ENCODE measurements at regions not wholly inside any gene's neighbourhood (a gene's known extent, or its start where the extent isn't known, plus 50 kb on each side); places are given as distances from the start of the nearest gene placed in this dataset.

DNA sequence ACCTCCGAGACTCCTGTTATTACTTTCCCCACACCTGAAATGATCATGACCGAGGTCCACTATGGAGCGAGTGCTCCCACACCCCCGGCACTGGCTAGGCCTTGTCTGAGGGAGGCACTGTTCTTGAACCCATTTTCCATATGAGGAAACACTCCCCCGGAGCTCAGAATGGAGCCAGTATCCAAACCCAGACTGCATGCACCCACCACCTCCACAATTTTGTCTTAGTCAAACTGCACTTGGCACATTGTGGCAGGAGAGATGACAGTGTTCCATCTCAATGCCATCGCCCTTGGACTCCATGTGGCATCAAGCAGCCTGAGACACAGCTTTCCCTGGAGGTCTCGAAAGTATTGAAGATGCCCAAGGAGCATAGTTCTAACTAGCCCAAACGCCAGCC, 154.1 kb downstream of the NUP210 start:
- H3K4me3 Mint-ChIP-seq = no peak overlapping the region
- peaks cover 6 to 7% (median 7%) of the 10 kb centered on the region in 3 donors for H3K4me1 Mint-ChIP-seq
- peak overlapping the region in 1 of 3 donors; percentile 55 for H3K27ac Mint-ChIP-seq
- peaks cover 0 to 2% (median 0%) of the 10 kb centered on the region in 3 donors for H3K9me3 Mint-ChIP-seq
- H3K27me3 Mint-ChIP-seq = peaks cover 25% of the 10 kb centered on the region
- peaks cover 2% of the 10 kb centered on the region for H3K36me3 Mint-ChIP-seq

DNA sequence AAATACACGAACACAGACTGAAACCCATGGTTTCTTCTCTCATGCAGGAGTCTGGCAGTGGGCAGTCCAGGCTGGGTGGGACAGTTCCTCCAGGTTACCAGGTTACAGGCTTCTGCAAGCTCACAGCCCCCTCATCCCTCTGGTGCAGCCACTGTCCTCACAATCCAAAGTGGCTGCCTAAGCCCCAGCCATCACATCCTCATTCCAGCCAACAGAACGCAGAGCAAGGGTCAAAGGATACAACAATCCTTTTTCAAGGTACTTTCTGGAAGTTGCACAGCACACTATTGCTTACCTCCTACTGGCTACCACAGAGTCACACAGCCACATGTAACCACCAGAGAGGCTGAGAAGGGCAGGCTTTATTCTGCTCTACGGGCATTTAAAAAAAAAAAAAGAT, 154.6 kb downstream of the NUP210 start:
- Mint-ChIP-seq H3K36me3 (peaks cover 2% of the 10 kb centered on the region), H3K27me3 (peaks cover 23% of the 10 kb centered on the region), H3K9me3 (peaks cover 0 to 2% (median 0%) of the 10 kb centered on the region in 3 donors)

DNA sequence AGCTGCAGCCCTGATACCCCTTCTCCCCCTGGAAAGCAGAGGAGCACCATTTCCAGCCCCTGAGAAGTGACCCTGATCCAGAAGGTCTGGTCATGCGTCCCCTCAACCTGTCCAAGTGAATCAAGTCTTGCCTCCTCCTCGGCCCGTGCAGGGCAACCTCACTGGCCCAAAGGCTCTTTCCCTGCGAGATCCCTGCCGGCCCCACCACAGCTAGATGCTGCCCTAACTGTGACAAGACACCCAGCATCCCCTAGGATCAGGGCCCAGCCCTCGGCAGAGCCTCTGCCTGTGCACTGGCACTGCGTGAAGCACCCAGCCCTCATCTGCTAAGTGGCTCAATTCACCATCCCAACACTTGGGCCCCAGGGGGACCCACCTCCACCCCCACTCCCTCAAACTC, 155.1 kb downstream of the NUP210 start:
- Mint-ChIP-seq H3K27ac (peak overlapping the region in 1 of 3 donors; percentile 59), H3K4me3 (peak overlapping the region in 1 of 4 donors; percentile 47), H3K9me3 (peaks cover 0 to 2% (median 0%) of the 10 kb centered on the region in 3 donors), H3K27me3 (peaks cover 25% of the 10 kb centered on the region), H3K36me3 (peaks cover 2% of the 10 kb centered on the region), H3K4me1 (peaks cover 6 to 7% (median 7%) of the 10 kb centered on the region in 3 donors)

More for the DNA sequence above, 154.6 kb downstream of the NUP210 start:
- Mint-ChIP-seq H3K27ac (peak overlapping the region in 1 of 3 donors; percentile 59), H3K4me3 (peak overlapping the region in 1 of 4 donors; percentile 22), H3K4me1 (peaks cover 6 to 7% (median 7%) of the 10 kb centered on the region in 3 donors)

GRCh38 chr3:13264468-13264795, 155.7 kb downstream of the NUP210 start:
- H3K4me1 Mint-ChIP-seq = peaks cover 6 to 7% (median 7%) of the 10 kb centered on the region in 3 donors
- H3K4me3 Mint-ChIP-seq = no peak overlapping the region
- H3K9me3 Mint-ChIP-seq = peaks cover 0 to 2% (median 0%) of the 10 kb centered on the region in 3 donors
- H3K27ac Mint-ChIP-seq = no peak overlapping the region
- H3K27me3 Mint-ChIP-seq = peaks cover 29% of the 10 kb centered on the region
- H3K36me3 Mint-ChIP-seq = peaks cover 2% of the 10 kb centered on the region

DNA sequence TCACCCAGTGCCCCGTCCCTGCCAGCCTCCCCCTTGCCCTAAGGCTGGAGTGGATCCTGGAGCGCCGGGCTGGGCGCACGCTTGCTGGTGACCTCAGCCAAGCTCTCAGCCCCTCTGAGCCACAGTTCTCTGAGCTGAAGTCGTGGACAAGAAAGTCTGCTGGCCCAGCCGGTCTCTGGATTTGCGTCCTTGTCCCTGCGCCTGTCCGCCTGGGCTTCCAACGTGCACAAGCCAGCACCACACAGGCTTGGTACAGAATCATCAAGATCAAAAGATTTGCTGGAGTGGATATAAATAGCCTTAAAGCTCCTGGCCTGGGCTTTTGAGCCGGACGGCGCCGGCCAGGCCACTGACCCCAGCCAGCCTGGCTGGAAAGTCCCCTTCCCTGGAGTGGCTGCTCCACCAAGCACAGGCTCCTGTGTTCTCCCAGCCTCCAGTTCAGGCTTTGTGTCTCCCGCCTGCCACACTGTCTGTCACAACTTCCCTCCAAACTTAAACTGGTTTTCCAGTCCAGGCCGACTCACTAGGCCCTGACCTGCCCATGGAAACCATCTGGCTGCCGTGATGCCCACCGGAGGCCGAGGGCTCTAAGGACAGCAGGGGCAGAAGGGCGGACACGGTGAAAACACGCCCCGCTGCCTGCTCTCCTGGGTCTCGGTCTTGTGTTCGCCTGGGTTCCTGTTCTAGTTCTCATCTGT, 156.2 kb downstream of the NUP210 start:
- peaks cover 2% of the 10 kb centered on the region for H3K36me3 Mint-ChIP-seq
- peaks cover 6 to 7% (median 7%) of the 10 kb centered on the region in 3 donors for H3K4me1 Mint-ChIP-seq
- H3K9me3 Mint-ChIP-seq = peaks cover 0 to 2% (median 0%) of the 10 kb centered on the region in 3 donors
- H3K27ac Mint-ChIP-seq = no peak overlapping the region
- peaks cover 29% of the 10 kb centered on the region for H3K27me3 Mint-ChIP-seq
- no peak overlapping the region for H3K4me3 Mint-ChIP-seq

DNA sequence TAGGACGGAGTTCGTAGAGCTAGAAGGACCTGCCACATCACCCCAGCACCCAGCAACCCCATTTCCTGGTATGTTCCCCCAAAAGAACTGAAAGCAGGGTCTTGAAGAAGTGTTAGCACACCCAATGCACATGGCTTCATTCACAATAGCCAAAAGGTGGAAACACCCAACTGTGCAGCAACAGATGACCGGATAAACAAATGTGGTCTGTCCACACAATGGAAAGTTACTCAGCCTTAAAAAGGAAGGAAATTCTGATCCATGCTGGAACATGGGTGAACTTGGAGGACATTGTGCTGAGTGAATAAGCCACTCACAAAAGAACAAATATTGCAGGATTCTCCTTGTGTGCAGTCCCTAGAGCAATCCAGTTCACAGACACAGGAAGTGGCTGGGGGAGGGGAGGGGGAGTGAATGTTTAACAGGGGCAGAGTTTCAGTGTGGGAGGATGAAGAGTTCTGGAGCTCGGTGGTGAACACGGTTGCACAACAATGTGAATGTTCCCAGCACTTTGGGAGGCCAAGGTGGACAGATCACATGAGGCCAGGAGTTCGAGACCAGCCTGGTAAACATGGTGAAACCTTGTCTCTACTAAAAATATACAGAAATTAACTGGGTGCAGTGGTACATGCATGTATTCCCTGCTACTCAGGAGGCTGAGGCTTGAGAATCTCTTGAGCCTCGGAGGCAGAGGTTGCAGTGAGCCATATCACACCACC, 157.5 kb downstream of the NUP210 start:
- H3K27ac Mint-ChIP-seq = peak overlapping the region in 1 of 3 donors; percentile 59
- H3K27me3 Mint-ChIP-seq = peaks cover 29% of the 10 kb centered on the region
- no peaks in the 10 kb centered on the region for H3K36me3 Mint-ChIP-seq
- H3K4me3 Mint-ChIP-seq = peak overlapping the region in 1 of 4 donors; percentile 74
- peaks cover 0 to 2% (median 0%) of the 10 kb centered on the region in 3 donors for H3K9me3 Mint-ChIP-seq
- H3K4me1 Mint-ChIP-seq = peaks cover 6 to 7% (median 7%) of the 10 kb centered on the region in 3 donors

- Mint-ChIP-seq H3K36me3 (no peaks in the 10 kb centered on the region), H3K27me3 (peaks cover 29% of the 10 kb centered on the region), H3K4me1 (peaks cover 6 to 7% (median 7%) of the 10 kb centered on the region in 3 donors), H3K9me3 (peaks cover 0 to 2% (median 0%) of the 10 kb centered on the region in 3 donors), H3K4me3 (no peak overlapping the region), H3K27ac (no peak overlapping the region)
Measured at GRCh38 chr3:13261892-13262291, 158.2 kb downstream of the NUP210 start.

DNA sequence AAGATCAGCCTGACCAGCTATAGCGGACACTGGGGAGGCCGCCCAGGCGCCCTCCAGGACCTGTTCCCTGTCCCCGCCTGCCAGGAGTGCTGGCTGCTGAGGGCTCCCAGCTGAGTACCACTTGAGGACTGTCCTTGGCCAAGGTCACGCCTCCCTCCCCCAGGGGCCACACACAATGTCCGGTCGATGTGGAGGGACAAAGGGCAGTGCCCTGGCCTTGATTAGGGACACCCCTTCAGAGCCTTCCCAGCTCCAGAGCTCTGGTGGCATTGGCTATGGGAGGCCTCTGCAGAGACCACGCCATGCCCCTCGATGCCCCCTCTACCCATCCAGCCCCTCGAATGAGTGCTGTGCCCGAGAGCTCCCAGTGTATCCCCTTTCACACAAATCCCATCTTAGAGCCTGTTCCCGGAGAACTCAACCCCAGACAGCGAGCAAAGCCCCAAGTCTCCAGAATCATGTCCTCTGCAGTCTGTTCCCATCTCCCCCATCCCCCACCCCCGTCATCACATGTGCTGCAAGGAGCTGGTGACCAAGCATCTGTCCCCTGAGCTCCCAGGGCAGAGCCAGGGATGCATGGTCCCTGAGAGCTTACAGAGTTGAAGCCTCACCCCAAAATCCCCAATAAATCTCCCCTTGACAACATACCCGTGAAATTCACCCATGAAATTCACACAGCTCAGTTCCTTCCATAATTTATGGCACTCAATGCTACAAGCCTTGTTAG, 158.9 kb downstream of the NUP210 start:
- peaks cover 29% of the 10 kb centered on the region for H3K27me3 Mint-ChIP-seq
- H3K27ac Mint-ChIP-seq = no peak overlapping the region
- peaks cover 6 to 7% (median 7%) of the 10 kb centered on the region in 3 donors for H3K4me1 Mint-ChIP-seq
- no peak overlapping the region for H3K4me3 Mint-ChIP-seq
- no peaks in the 10 kb centered on the region for H3K9me3 Mint-ChIP-seq
- H3K36me3 Mint-ChIP-seq = no peaks in the 10 kb centered on the region

DNA sequence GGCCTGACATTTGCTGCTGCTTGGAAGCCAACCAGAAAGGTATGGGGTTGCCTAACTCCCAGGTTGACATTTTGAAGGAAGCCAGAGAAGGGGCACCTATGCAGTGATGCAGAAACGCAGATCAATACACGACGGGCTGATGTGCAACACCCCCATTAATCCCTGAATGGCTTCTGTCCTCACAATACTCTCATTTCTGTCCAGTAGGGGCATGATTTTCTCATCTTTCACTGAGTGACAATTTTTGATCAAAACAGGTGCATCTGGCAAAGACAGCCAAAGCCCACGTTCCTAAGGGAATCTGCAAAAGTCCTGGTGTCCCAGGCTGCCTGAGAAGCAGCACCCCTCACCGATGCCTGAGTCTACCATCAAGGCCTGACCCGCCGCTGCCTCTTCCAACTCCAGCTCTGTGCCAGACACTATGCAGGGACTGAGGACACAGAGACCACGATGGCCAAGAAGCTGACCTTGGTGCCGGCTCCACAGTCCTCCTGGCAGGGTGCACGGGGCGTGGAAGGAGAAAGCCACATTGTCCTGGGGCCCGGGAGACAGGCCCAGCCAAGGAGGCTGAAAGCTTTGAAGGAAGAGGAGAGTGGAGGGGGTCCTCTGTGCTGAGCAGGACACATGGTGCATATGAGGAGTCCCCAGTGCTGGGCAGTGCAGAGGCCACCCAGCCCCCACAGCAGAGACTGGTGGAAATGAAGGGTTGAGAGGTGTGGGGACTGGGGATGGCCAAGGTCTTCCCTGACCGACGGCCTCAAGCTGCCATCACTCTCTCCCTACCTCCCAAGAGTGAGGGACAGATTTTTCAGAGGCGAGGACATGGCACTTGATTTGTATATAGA, 159.6 kb downstream of the NUP210 start:
- Mint-ChIP-seq H3K9me3 (no peaks in the 10 kb centered on the region), H3K27me3 (peaks cover 32% of the 10 kb centered on the region), H3K4me3 (no peak overlapping the region), H3K27ac (no peak overlapping the region), H3K36me3 (no peaks in the 10 kb centered on the region), H3K4me1 (peaks cover 6 to 7% (median 7%) of the 10 kb centered on the region in 3 donors)

DNA sequence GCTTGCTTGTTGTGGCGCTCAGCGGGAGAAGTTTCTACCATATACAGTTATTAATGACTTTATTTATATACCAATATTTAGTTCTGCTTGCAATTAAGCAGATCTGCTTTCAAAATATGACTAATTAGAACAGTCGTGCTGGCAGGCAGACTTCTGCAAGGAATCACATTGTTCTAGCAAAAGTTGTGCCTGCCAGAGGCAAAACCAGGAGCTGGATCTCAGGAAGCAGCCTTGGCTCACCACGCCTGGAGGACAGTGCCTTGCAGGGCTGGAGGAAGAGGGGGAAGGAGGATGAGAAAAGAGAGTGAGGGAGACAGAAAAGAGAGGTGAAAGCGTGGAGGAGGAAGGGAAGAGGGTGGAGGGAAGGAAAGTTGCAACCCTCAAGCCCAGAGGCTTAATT, 160.3 kb downstream of the NUP210 start:
- Mint-ChIP-seq H3K9me3 (no peaks in the 10 kb centered on the region), H3K4me3 (no peak overlapping the region), H3K36me3 (no peaks in the 10 kb centered on the region), H3K27ac (no peak overlapping the region), H3K27me3 (peaks cover 27% of the 10 kb centered on the region), H3K4me1 (peaks cover 6 to 7% (median 7%) of the 10 kb centered on the region in 3 donors)

- H3K36me3 Mint-ChIP-seq = no peaks in the 10 kb centered on the region
- peaks cover 6 to 7% (median 7%) of the 10 kb centered on the region in 3 donors for H3K4me1 Mint-ChIP-seq
- H3K4me3 Mint-ChIP-seq = no peak overlapping the region
- no peaks in the 10 kb centered on the region for H3K9me3 Mint-ChIP-seq
- peaks cover 30% of the 10 kb centered on the region for H3K27me3 Mint-ChIP-seq
- no peak overlapping the region for H3K27ac Mint-ChIP-seq
Measured at GRCh38 chr3:13258986-13259514, 161.1 kb downstream of the NUP210 start.

- no peak overlapping the region for H3K4me3 Mint-ChIP-seq
Measured at GRCh38 chr3:13258280-13258679, 161.8 kb downstream of the NUP210 start.

DNA sequence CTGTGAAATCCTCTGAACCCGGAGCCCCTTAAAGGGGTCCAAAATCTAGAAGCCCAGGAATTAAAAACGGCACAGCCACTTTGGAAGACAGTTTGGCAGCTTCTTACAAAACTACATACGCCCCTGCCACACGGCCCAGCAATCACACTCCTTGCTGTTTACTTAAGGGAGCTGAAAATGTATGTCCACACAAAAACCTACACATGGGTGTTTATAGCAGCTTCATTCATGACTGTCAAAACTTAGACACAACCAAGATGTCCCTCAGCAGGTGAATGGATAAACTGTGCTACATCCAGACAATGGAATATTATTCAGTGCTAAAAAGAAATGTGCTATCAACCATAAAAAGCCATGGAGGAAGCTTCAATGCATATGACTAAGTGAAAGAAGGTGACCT, 162.5 kb downstream of the NUP210 start:
- Mint-ChIP-seq H3K4me3 (peak overlapping the region in 1 of 4 donors; percentile 67), H3K27me3 (peaks cover 26% of the 10 kb centered on the region), H3K36me3 (no peaks in the 10 kb centered on the region), H3K9me3 (no peaks in the 10 kb centered on the region), H3K27ac (no peak overlapping the region), H3K4me1 (peaks cover 5 to 6% (median 5%) of the 10 kb centered on the region in 3 donors)

More at GRCh38 chr3:13258280-13258679, 161.8 kb downstream of the NUP210 start:
- no peaks in the 10 kb centered on the region for H3K36me3 Mint-ChIP-seq
- no peaks in the 10 kb centered on the region for H3K9me3 Mint-ChIP-seq
- H3K4me1 Mint-ChIP-seq = peaks cover 6 to 7% (median 7%) of the 10 kb centered on the region in 3 donors
- peaks cover 28% of the 10 kb centered on the region for H3K27me3 Mint-ChIP-seq
- no peak overlapping the region for H3K27ac Mint-ChIP-seq

DNA sequence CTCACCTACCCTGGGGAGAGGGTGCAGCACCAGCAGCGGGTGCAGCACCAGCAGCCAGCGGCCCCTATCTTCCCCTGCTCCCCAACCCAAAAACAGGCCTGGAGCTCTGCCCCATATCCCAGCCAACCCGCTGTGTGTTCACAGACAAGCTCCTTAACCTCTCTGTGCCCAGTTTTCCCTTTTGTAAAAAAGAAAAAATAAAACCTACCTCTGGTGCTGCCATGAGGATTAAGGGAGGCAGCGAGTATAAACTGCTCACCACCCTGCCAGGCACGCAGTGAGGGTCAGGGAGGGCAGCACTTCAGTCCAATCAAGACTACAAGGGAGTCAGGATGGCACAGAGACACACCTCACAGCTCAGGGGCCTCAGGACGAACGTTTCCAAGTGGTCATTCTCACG, 163.3 kb downstream of the NUP210 start:
- H3K4me1 Mint-ChIP-seq = no peaks in the 10 kb centered on the region
- no peak overlapping the region for H3K27ac Mint-ChIP-seq

More for the DNA sequence above, 163.3 kb downstream of the NUP210 start:
- Mint-ChIP-seq H3K36me3 (no peaks in the 10 kb centered on the region), H3K27me3 (peaks cover 22% of the 10 kb centered on the region), H3K4me3 (no peak overlapping the region), H3K9me3 (no peaks in the 10 kb centered on the region)

Data from IgD-negative memory B cell (primary cell).